GM18498 (cell line): ENCODE measurements at regions not wholly inside any gene's neighbourhood (a gene's known extent, or its start where the extent isn't known, plus 50 kb on each side); places are given as distances from the start of the nearest gene placed in this dataset.

Experiments
- ATAC-seq: cut with Tn5 transposase; IDR thresholded peaks from one replicate; pipeline ENCODE4 v1.9.1; 2021; ENCODE audit warnings: mild to moderate bottlenecking, moderate library complexity; ENCODE audit not compliant: unreplicated experiment

GRCh38 chr20:23207826-23208540 is 121.9 kb upstream of the CD93 start:
- ATAC-seq, result no peak

DNA sequence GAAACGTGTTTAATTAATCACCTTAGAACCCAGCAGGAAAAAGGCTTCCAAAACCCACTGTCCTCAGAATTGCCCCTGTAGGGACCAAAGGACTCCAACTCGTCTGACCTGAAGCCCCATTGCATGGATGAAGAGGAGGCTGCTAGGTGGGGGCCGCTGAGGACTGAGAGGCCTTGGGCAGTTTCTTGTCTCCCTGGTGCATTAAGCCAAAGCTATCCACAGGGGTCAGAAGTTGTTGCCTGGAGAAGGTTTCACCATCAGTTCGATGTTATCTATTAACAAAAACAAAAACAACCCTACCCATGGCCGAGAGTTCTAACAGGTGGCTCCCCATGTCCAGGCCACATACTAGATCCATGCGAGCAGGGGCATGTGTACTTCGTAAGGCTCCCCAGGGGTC is 120.9 kb upstream of the CD93 start:
- ATAC-seq, result no peak

DNA sequence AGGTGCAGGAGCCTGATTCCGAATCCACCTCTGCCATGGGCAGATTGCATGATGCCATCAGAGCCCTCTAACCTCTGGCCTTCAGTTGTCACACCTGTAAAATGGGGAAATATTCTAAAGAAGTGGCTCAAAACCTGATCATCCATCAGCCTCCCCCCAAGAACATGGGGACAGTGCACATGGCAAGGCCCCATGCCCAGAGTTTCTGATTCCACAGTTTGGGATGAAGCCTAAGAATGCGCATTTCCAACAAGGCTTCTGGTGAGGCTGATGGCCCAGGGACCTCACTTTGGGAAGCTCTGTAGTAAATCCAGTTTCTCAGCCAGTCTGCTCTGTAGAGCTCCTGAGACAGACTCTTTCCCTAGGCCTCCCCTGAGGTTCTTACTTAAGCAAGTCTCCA is 119.9 kb upstream of the CD93 start:
- no peak for ATAC-seq

- no peak for ATAC-seq
Observed at GRCh38 chr20:23205611-23206041, 119.5 kb upstream of the CD93 start.

DNA sequence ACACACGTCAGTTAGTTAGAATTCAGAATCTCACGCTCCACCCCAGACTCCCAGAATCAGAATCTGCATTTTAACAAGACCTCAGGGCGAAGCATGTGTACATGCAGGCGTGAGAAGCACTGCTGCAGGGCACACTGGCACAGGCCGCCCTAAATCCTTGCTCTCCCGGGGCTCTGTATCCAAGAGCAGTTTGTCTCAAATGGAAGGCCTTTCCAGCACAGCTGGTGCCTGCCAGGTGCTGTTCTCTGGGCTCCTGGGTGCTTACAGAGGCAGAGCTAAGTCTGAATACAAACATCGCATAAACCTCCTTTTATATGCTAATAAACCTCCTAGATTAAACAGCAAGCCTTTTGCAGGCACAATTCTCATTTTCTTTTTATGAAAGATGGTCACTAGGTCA is 119.1 kb upstream of the CD93 start:
- no peak for ATAC-seq

DNA sequence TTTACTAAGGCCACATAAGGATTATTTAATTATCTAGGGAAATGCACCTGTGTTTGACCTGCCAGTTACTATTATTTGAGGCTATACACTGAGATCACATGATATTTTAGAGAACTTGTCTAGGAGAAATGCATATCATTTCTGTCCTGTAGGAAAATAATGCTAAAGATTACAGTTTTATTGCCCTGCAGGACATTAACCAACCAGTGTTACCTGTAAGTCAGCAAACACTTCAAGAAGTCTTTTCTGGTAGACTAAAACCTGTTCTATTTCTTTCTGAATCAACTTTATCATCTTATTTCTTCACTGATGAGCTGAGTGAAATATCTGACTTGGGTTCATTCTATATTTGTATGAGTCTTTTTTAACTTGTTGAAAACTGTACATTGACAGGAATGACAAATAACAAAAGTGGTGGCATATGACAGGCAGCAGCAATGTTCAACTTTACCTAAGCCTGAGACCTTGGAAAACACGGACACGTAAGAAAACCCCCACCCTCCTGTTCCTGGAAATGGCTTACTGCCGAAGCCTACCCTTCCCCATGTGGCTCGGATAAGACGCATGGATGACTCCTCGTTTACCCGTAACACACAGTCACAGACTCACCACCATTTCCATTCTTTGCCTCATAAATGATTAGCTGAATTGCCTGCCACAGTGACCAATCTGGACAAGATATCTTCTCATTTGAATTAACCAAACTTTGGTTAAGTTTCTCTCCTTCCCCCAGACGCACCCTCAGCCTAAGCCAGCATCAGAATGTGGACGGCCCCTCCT is 118.0 kb upstream of the CD93 start:
- no peak for ATAC-seq

DNA sequence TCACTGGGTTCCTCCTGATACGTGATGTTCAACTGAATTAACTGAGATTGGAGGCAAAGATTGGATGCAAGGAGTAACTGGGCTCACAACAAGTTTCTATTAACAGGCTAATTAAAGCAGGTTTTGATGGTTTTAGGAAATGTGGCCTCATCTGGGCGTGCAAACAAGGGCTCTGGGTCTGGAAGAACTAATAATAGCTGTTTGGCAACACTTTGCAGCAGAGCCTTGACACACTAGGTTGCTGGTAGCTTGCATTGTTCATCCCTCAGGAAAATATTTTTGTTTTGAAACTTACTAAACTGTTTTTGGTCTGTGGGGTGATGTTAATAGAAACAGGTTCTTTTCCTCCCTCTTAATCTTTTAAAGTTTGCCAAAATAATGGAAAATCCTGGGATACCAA is 117.2 kb upstream of the CD93 start:
- ATAC-seq, result no peak

- no peak for ATAC-seq
Observed at GRCh38 chr20:23201658-23202057, 115.5 kb upstream of the CD93 start.

- no peak for ATAC-seq
Observed at GRCh38 chr20:23200914-23201313, 114.8 kb upstream of the CD93 start.

- ATAC-seq, result no peak
Observed at GRCh38 chr20:23200413-23200812, 114.3 kb upstream of the CD93 start.

DNA sequence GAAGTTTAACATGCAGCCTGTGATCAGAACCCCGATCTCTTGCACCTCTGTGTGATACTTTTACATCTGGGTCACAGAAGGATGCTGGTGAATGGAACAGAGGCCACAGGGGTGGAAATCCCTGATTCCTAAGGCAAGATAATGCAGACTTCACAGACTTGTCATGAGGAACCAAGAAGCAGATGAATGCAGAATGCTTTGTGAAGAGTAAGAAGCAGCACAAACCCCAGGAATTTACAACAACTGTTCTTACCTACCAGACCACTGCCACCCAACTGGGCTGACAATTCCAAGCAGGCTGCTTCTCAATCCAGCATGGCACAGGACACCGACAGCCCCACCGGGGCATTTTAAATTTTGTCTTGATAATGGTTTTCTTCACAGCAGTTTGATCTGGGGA is 113.2 kb upstream of the CD93 start:
- ATAC-seq, result no peak

- ATAC-seq, result no peak
Observed at GRCh38 chr20:23198815-23199214, 112.7 kb upstream of the CD93 start.

DNA sequence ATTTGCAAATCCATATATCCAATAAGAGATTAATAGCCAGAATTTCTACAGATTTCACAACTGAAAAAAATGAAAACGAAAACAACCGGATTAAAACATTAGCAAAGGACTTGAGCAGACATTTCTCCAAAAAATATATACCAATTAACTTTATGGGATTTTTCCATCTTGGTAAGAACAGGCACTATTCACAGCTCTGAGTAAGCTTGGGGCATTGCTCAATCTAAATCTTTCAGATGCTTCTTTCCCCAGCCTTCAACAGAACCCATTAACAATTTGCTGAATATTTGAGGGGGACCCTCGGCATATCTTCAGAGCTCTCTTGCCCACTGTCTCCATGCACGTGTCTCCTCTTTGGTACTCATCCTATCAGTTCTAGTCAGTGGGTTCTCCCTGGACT is 111.7 kb upstream of the CD93 start:
- ATAC-seq, result no peak

GRCh38 chr20:23195636-23196035 is 109.5 kb upstream of the CD93 start:
- peak; percentile 72 for ATAC-seq

DNA sequence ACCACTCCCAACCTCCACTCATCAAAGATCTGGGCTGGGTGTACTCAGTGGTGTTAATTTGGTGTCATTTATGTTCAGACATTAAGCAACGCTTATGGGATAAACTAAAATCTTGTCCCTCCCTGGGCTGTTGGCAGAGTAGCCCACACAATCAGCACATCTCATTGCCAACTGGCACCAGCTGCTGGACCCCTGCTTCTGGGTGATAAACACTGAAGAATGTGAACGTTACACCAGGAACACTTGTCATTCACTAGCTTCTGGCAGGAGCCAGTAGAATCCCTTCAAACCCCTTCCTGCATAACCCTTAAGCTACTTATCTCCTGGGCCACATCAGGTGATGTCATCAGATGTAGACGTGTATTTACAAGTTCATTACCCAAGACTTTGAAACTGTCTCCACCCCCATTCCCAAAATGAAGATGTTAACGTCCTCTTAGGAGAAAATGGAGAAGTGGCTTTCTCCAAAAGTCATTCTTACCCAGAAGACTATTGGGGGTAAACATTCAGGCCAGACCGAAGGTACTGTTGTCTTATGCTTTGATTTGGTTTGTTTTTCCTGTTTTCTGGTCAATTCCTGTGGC is 107.8 kb upstream of the CD93 start:
- ATAC-seq, result no peak

DNA sequence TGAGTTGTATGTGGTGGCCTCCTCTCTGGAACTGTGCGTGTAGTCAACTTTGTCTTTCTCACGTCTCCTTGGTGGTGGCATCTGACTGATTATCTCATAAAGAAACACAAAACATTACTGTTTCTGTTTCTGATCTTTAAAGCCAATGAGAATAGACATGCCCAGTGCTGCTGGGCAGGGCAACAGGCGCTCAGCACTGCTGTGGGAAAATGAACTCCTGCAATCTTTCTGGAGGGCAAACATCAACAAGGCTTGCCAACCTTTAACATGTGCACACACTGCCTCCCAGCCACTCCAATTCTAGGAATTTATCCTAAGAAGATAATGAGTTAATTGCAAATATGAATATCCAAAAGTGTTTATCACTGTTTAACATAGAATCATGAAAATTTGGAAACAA is 106.3 kb upstream of the CD93 start:
- no peak for ATAC-seq

GRCh38 chr20:23190557-23190956 is 104.4 kb upstream of the CD93 start:
- ATAC-seq, result no peak

DNA sequence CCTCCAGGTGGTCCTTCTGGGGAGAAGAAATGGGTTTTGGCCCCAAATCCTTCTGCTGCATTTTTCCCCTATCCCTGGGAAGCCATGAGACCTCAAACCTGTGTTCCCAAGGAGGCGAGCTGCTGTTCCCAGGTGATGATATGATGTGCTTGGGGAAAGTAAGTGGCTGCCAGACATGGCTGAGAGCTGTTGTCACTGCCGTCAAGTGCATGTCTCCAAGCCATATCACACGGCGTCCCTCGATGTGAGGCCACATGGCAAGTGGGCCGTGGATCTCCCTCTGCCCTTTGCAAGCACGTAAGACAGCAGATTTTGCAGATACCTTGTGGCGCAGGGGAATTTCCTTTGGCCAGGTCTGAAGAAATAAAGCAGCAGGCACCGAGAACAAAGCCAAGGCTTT is 103.7 kb upstream of the CD93 start:
- no peak for ATAC-seq

DNA sequence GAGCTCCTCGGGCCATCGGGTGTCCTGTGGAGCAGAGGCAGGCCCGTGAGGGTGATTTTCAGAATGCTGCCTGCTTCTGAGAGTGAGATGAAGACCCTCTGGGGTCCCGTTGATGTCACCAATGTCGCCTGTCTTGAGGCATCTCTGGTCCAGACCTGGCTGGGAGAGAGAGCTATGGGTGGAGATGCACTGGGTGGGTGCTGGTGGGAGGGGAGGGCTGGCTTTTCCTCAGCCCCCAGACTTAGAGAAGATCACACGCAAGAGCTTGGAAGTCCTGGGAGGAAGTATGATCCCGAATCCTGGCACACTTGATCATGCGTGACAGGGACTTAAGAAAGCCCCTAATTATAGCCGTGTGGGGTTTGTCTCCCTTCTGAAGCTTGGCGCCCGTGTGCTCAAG is 103.2 kb upstream of the CD93 start:
- no peak for ATAC-seq

GRCh38 chr20:23188377-23189169 is 102.4 kb upstream of the CD93 start:
- ATAC-seq, result no peak

- no peak for ATAC-seq
Observed at GRCh38 chr20:23187751-23188150, 101.6 kb upstream of the CD93 start.
